ENCODE measurements at regions not wholly inside any gene's neighbourhood (a gene's known extent, or its start where the extent isn't known, plus 50 kb on each side); places are given as distances from the start of the nearest gene placed in this dataset.

GRCh38 chr5:108634617-108635288, 112.9 kb upstream of the FER start:
- ATAC-seq (ENCODE audit: low FRiP score) (no peak), DNase-seq (ENCODE audit: low spot score) (no peak)
- TF ChIP-seq, protein P1, sequence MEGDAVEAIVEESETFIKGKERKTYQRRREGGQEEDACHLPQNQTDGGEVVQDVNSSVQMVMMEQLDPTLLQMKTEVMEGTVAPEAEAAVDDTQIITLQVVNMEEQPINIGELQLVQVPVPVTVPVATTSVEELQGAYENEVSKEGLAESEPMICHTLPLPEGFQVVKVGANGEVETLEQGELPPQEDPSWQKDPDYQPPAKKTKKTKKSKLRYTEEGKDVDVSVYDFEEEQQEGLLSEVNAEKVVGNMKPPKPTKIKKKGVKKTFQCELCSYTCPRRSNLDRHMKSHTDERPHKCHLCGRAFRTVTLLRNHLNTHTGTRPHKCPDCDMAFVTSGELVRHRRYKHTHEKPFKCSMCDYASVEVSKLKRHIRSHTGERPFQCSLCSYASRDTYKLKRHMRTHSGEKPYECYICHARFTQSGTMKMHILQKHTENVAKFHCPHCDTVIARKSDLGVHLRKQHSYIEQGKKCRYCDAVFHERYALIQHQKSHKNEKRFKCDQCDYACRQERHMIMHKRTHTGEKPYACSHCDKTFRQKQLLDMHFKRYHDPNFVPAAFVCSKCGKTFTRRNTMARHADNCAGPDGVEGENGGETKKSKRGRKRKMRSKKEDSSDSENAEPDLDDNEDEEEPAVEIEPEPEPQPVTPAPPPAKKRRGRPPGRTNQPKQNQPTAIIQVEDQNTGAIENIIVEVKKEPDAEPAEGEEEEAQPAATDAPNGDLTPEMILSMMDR (IDR thresholded peaks at IDR 0.05): no peak

DNA sequence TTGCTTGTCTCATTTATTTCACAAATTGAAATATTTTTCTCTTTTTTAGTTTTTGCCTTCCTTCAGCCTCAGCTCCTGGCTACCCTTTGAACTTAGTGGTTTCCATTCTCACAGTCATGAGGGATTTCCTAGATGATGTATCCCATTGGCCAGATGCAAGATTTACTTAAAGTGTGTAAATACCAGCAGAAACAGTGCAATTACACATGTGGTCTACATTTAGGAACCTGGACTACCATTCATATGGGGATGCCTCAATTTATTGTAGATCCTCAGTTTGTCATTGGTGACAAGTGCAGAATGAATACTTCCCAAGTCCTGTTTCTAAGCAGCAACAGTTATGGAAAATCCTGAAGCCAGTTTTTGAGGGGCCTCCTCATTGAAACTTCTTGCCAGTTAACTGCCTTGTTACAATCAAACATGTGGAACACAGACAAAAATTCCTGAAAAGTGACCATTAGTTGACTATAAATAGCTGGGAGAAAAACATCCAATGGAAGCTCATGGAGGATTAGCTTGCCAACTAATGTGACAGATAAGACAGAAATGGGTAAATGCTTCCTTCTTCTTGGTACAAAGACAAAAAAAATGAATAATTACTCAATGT, 113.6 kb upstream of the FER start:
- TF ChIP-seq, protein P1 (IDR thresholded peaks at IDR 0.05): no peak
- DNase-seq (ENCODE audit: low spot score) (no peak), ATAC-seq (ENCODE audit: low FRiP score) (no peak)

DNA sequence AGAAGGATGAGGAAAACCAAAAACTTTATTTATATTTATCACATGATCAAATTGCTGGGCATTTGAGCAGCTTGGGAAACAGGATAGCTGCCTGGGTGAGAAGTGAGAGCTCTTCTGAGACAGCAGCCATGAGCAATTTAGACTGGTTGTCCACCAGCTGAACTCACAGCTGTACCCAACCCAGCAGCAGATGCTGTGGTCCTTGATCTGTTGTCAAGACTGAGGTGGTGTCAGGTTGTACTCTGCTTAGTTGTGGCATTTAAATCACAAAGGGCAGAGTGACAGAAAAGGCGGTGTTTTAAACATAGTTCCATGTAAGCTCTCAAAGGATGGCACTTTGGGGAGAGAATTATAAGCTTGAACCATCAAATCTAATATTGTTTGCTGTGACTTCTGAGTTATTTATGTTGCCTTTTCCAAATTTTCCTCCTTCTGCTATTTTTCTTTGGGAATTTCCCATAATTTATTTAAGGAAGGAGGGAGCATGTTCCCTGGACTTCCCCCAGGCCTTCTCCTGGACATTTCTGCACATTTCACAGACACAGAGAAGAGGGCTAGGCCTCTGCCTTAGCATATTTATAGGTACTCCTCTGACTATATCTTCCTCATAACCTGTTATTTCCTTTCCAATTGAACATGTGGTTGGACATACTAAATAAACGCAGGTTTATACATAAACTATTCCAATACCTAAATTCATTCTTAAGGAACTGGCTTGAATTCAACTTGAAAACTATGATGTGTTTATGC, 117.7 kb upstream of the FER start:
- TF ChIP-seq, protein P1 (IDR thresholded peaks at IDR 0.05): no peak
- DNase-seq (ENCODE audit: low spot score) (no peak), ATAC-seq (ENCODE audit: low FRiP score) (no peak)

GRCh38 chr5:108625654-108626053, 122.0 kb upstream of the FER start:
- no peak for ATAC-seq (ENCODE audit: low FRiP score)
- TF ChIP-seq, protein P1 (IDR thresholded peaks at IDR 0.05): no peak
- no peak for DNase-seq (ENCODE audit: low spot score)

DNA sequence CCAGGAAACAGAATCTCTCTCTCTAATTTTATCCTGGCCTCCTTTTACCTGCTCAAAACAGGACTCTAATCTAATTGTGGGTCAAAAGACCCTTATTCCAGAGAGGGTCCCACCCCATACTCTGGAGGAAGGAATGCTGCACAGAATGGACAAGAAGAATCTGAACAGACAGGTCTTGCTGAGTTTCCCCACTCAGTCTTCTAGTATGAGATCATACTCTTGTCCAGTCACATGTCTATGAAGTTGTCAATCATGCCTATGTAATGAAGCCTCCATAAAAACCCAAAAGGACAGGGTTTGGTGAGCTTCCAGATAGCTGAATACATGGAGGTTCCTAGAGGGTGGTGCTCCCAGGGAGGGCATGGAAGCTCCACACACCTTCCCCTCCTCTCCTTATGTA, 123.9 kb upstream of the FER start:
- TF ChIP-seq, protein P1 (IDR thresholded peaks at IDR 0.05): no peak
- no peak for DNase-seq (ENCODE audit: low spot score)
- no peak for ATAC-seq (ENCODE audit: low FRiP score)

- no peak for ATAC-seq (ENCODE audit: low FRiP score)
- TF ChIP-seq, protein P1 (IDR thresholded peaks at IDR 0.05): no peak
- DNase-seq (ENCODE audit: low spot score): no peak
These were observed 127.2 kb upstream of the FER start for GRCh38 chr5:108620516-108620915.
